ENCODE measurements at regions not wholly inside any gene's neighbourhood (a gene's known extent, or its start where the extent isn't known, plus 50 kb on each side); places are given as distances from the start of the nearest gene placed in this dataset.

GRCh38 chr3:176661432-176661964 is 535.8 kb downstream of the TBL1XR1 start (continued):
- TF ChIP-seq, protein P1, sequence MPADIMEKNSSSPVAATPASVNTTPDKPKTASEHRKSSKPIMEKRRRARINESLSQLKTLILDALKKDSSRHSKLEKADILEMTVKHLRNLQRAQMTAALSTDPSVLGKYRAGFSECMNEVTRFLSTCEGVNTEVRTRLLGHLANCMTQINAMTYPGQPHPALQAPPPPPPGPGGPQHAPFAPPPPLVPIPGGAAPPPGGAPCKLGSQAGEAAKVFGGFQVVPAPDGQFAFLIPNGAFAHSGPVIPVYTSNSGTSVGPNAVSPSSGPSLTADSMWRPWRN (IDR thresholded peaks at IDR 0.05; ENCODE audit: low read depth) = 0 out of 2 replicates have a peak, but pooled peaks have one; percentile 15
- TF ChIP-seq PRMT5 (CRISPR knock-in tag; IDR thresholded peaks at IDR 0.05) (no peak), ZSCAN32 (CRISPR knock-in tag; IDR thresholded peaks at IDR 0.05) (no peak), STAG1 (CRISPR knock-in tag; IDR thresholded peaks at IDR 0.05; ENCODE audit: borderline replicate concordance) (no peak), ZNF232 (CRISPR knock-in tag; IDR thresholded peaks at IDR 0.05) (no peak), MXI1 (IDR thresholded peaks at IDR 0.05; ENCODE audit: low read depth, low read length) (peak; percentile 90; the same call in 1 of the 2 replicates), ZNF707 (CRISPR knock-in tag; conservative IDR thresholded peaks at IDR 0.05) (no peak), SREBF2 (CRISPR knock-in tag; IDR thresholded peaks at IDR 0.05) (no peak), ZHX1 (conservative IDR thresholded peaks at IDR 0.05; ENCODE audit: low read length) (no peak), SMAD3 (CRISPR knock-in tag; conservative IDR thresholded peaks at IDR 0.05) (0 out of 2 replicates have a peak, but pooled peaks have one; percentile 51), PTTG1 (tag; IDR thresholded peaks at IDR 0.05; ENCODE audit: low read depth) (no peak), E2F8 (IDR thresholded peaks at IDR 0.05; ENCODE audit: low read depth, partially characterized antibody) (no peak), SNRNP70 (optimal IDR thresholded peaks at IDR 0.05; ENCODE audit: low read depth, low read length) (no peak), MEF2A (IDR thresholded peaks at IDR 0.05; ENCODE audit: control insufficient read depth, low read depth, low read length) (no peak), KAT8 (IDR thresholded peaks at IDR 0.05; ENCODE audit: low read depth) (no peak), ARHGAP35 (IDR thresholded peaks at IDR 0.05; ENCODE audit: partially characterized antibody) (no peak), CREM (IDR thresholded peaks at IDR 0.05; ENCODE audit: low read depth) (no peak), HIVEP1 (CRISPR knock-in tag; IDR thresholded peaks at IDR 0.05) (no peak), ARID1B (IDR thresholded peaks at IDR 0.05) (peak; percentile 98)
- TF ChIP-seq, protein P2, sequence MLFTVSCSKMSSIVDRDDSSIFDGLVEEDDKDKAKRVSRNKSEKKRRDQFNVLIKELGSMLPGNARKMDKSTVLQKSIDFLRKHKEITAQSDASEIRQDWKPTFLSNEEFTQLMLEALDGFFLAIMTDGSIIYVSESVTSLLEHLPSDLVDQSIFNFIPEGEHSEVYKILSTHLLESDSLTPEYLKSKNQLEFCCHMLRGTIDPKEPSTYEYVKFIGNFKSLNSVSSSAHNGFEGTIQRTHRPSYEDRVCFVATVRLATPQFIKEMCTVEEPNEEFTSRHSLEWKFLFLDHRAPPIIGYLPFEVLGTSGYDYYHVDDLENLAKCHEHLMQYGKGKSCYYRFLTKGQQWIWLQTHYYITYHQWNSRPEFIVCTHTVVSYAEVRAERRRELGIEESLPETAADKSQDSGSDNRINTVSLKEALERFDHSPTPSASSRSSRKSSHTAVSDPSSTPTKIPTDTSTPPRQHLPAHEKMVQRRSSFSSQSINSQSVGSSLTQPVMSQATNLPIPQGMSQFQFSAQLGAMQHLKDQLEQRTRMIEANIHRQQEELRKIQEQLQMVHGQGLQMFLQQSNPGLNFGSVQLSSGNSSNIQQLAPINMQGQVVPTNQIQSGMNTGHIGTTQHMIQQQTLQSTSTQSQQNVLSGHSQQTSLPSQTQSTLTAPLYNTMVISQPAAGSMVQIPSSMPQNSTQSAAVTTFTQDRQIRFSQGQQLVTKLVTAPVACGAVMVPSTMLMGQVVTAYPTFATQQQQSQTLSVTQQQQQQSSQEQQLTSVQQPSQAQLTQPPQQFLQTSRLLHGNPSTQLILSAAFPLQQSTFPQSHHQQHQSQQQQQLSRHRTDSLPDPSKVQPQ (CRISPR knock-in tag; IDR thresholded peaks at IDR 0.05; ENCODE audit: borderline replicate concordance) = 0 out of 2 replicates have a peak, but pooled peaks have one; percentile 24

Measured in K562 (cell line).